NCI-H2107 (cell line): ENCODE measurements at regions not wholly inside any gene's neighbourhood (a gene's known extent, or its start where the extent isn't known, plus 50 kb on each side); places are given as distances from the start of the nearest gene placed in this dataset.

Source experiments
- DNase-seq: peaks from one replicate; lab custom pipeline; 2025; lab: John Stamatoyannopoulos, UW

- no peak for DNase-seq
These were observed 277.3 kb upstream of the FN1 start for GRCh38 chr2:215712871-215713790.

GRCh38 chr2:215712219-215712868, 276.5 kb upstream of the FN1 start:
- no peak for DNase-seq

GRCh38 chr2:215711471-215712034, 275.7 kb upstream of the FN1 start:
- no peak for DNase-seq

- DNase-seq: no peak
These were observed 271.7 kb upstream of the FN1 start for GRCh38 chr2:215707608-215708007.

- DNase-seq: no peak
These were observed 270.0 kb upstream of the FN1 start for GRCh38 chr2:215705771-215706361.

GRCh38 chr2:215705281-215705680, 269.4 kb upstream of the FN1 start:
- DNase-seq: no peak

- DNase-seq: no peak
These were observed 266.4 kb upstream of the FN1 start for GRCh38 chr2:215702116-215702902.

GRCh38 chr2:215699700-215700538, 264.1 kb upstream of the FN1 start:
- no peak for DNase-seq

GRCh38 chr2:215699018-215699417, 263.1 kb upstream of the FN1 start:
- no peak for DNase-seq

- no peak for DNase-seq
These were observed 262.7 kb upstream of the FN1 start for GRCh38 chr2:215698566-215698965.

- no peak for DNase-seq
These were observed 261.6 kb upstream of the FN1 start for GRCh38 chr2:215697496-215697895.

GRCh38 chr2:215697003-215697402, 261.1 kb upstream of the FN1 start:
- no peak for DNase-seq

GRCh38 chr2:215695861-215696260, 260.0 kb upstream of the FN1 start:
- no peak for DNase-seq

- no peak for DNase-seq
These were observed 258.2 kb upstream of the FN1 start for GRCh38 chr2:215693999-215694580.

- no peak for DNase-seq
These were observed 257.5 kb upstream of the FN1 start for GRCh38 chr2:215693193-215693998.

GRCh38 chr2:215692387-215693079, 256.7 kb upstream of the FN1 start:
- DNase-seq: no peak

- no peak for DNase-seq
These were observed 255.5 kb upstream of the FN1 start for GRCh38 chr2:215691346-215691745.

GRCh38 chr2:215687149-215688031, 251.5 kb upstream of the FN1 start:
- no peak for DNase-seq
